H1 (cell line): ENCODE measurements at regions not wholly inside any gene's neighbourhood (a gene's known extent, or its start where the extent isn't known, plus 50 kb on each side); places are given as distances from the start of the nearest gene placed in this dataset.

ENCODE experiments used
- CTCF ChIA-PET: fragments of 300-600 bp; sonication (Branson Sonifier 250); formaldehyde crosslinking; loops from one replicate; lab custom pipeline; 2021; ENCODE audit not compliant: partially characterized antibody; lab: Charles Lee
- POLR2A ChIA-PET: fragments of 300-600 bp; sonication (Branson Sonifier 250); formaldehyde crosslinking; loops from one replicate; lab custom pipeline; 2021; ENCODE audit warnings: inconsistent platforms; ENCODE audit not compliant: partially characterized antibody; lab: Charles Lee
- DNase-seq, 2 experiments: peaks; one replicate each; pipeline versions ENCODE4 v3.0.0 to v3.0.0-alpha.2; 2010 to 2022; ENCODE audit warnings: low spot score in 2 of 2, low read depth in 1 of 2, mixed read lengths in 1 of 2
- FAIRE-seq: peaks from 2 replicates; lab custom pipeline; 2011; peaks lifted over from hg19 to GRCh38; lab: Jason Lieb, UNC
- H2AFZ ChIP-seq: 2 replicates; pipeline ENCODE4 v1.8.1; 2012; ENCODE audit warnings: low read length, inconsistent platforms
- H2AK5ac ChIP-seq: 2 replicates; pipeline ENCODE4 v1.6.1; 2013; ENCODE audit warnings: low read depth, low read length
- H2BK120ac ChIP-seq: replicated peaks from 2 replicates; pipeline ENCODE3; 2013; ENCODE audit warnings: low read depth, low read length, inconsistent platforms
- H2BK12ac ChIP-seq: 2 replicates; pipeline ENCODE4 v1.6.1; 2013; ENCODE audit warnings: low read depth, low read length
- H2BK15ac ChIP-seq: 2 replicates; pipeline ENCODE4 v1.6.1; 2013; ENCODE audit warnings: low read length
- H2BK20ac ChIP-seq: 2 replicates; pipeline ENCODE4 v1.6.1; 2013; ENCODE audit warnings: low read length
- H2BK5ac ChIP-seq: 2 replicates; pipeline ENCODE4 v1.6.1; 2013; ENCODE audit warnings: low read depth, low read length
- H3K14ac ChIP-seq: 2 replicates; pipeline ENCODE4 v1.6.1; 2013; ENCODE audit warnings: inconsistent platforms; ENCODE audit not compliant: insufficient read length
- H3K18ac ChIP-seq: 2 replicates; pipeline ENCODE4 v1.6.1; 2013; ENCODE audit warnings: low read length; ENCODE audit errors: extremely low read depth
- H3K23ac ChIP-seq: 2 replicates; pipeline ENCODE4 v1.6.1; 2013; ENCODE audit warnings: inconsistent platforms; ENCODE audit not compliant: insufficient read length
- H3K23me2 ChIP-seq: 2 replicates; pipeline ENCODE4 v1.6.1; 2013; ENCODE audit warnings: low read depth, low read length
- H3K27ac ChIP-seq: 2 replicates; pipeline ENCODE4 v1.6.1; 2011; ENCODE audit warnings: low read depth, low read length, inconsistent platforms
- H3K27me3 ChIP-seq, 4 experiments: replicated peaks in 1 of 4; 1 replicate in 1 of 4; 2 replicates in 3 of 4; pipeline versions ENCODE4 v1.6.1 to v1.8.1; 2011 to 2013; ENCODE audit warnings: low read length in 3 of 4, mild to moderate bottlenecking in 3 of 4, inconsistent platforms in 2 of 4, mixed read lengths in 2 of 4, moderate library complexity in 1 of 4; ENCODE audit not compliant: control insufficient read depth in 3 of 4, insufficient read depth in 3 of 4; ENCODE audit errors: extremely low read depth in 1 of 4
- H3K36me3 ChIP-seq, 4 experiments: 2 replicates each; pipeline versions ENCODE4 v1.6.1 to v1.8.1; 2011 to 2013; ENCODE audit warnings: mild to moderate bottlenecking in 4 of 4, low read length in 3 of 4, moderate library complexity in 2 of 4, control low read depth in 1 of 4, inconsistent platforms in 1 of 4; ENCODE audit not compliant: insufficient read depth in 4 of 4, control insufficient read depth in 2 of 4
- H3K4ac ChIP-seq: replicated peaks from 2 replicates; pipeline ENCODE3; 2013; ENCODE audit warnings: low read length, low read depth, mixed read lengths, inconsistent platforms; ENCODE audit not compliant: insufficient read length
- H3K4me1 ChIP-seq, 4 experiments: replicated peaks in 1 of 4; 1 replicate in 1 of 4; 2 replicates in 3 of 4; pipeline versions ENCODE4 v1.6.1 to v1.8.1; 2011 to 2013; ENCODE audit warnings: low read length in 3 of 4, inconsistent platforms in 2 of 4, mixed read lengths in 1 of 4; ENCODE audit not compliant: insufficient read depth in 4 of 4, control insufficient read depth in 3 of 4
- H3K4me2 ChIP-seq, 2 experiments: 2 replicates each; pipeline versions ENCODE4 v1.6.1 to v1.8.1; 2011 to 2013; ENCODE audit warnings: low read depth in 2 of 2, low read length in 2 of 2, control low read depth in 1 of 2, inconsistent platforms in 1 of 2, mild to moderate bottlenecking in 1 of 2; ENCODE audit not compliant: insufficient read depth in 1 of 2
- H3K4me3 ChIP-seq, 4 experiments: fragments of 200-600, 300-600 bp in 1 of 4; sonication (generic), shearing (Covaris generic), sonication (Bioruptor Twin) in 1 of 4; 2 replicates each; pipeline versions ENCODE4 v1.5.1 to v1.8.1; 2011 to 2016; ENCODE audit warnings: low read length in 4 of 4, low read depth in 3 of 4, control low read depth in 2 of 4, inconsistent platforms in 2 of 4, mild to moderate bottlenecking in 2 of 4, mixed read lengths in 1 of 4, moderate library complexity in 1 of 4; ENCODE audit not compliant: insufficient read depth in 2 of 4; ENCODE audit errors: extremely low read depth in 1 of 4
- H3K56ac ChIP-seq: replicated peaks from 2 replicates; pipeline ENCODE3; 2013; ENCODE audit warnings: low read depth, mild to moderate bottlenecking, mixed read lengths, low read length, inconsistent platforms; ENCODE audit not compliant: insufficient read length
- H3K79me1 ChIP-seq: 2 replicates; pipeline ENCODE4 v1.6.1; 2013; ENCODE audit warnings: low read depth, low read length, control low read depth
- H3K79me2 ChIP-seq, 2 experiments: 2 replicates each; pipeline versions ENCODE4 v1.6.1 to v1.8.1; 2012 to 2013; ENCODE audit warnings: low read length in 2 of 2, mild to moderate bottlenecking in 2 of 2, inconsistent platforms in 1 of 2; ENCODE audit not compliant: insufficient read depth in 2 of 2, control insufficient read depth in 1 of 2
- H3K9ac ChIP-seq, 4 experiments: replicated peaks in 1 of 4; 1 replicate in 1 of 4; 2 replicates in 3 of 4; pipeline versions ENCODE4 v1.6.1 to v1.8.1; 2011 to 2013; ENCODE audit warnings: low read depth in 3 of 4, low read length in 3 of 4, control low read depth in 2 of 4, mild to moderate bottlenecking in 2 of 4, moderate library complexity in 2 of 4, inconsistent platforms in 1 of 4; ENCODE audit errors: extremely low read depth in 1 of 4
- H3K9me3 ChIP-seq, 2 experiments: 2 replicates each; pipeline versions ENCODE4 v1.6.1 to v1.8.1; 2012 to 2013; ENCODE audit warnings: mild to moderate bottlenecking in 2 of 2, moderate library complexity in 2 of 2, control low read depth in 1 of 2, inconsistent platforms in 1 of 2, low read depth in 1 of 2, low read length in 1 of 2, mixed read lengths in 1 of 2; ENCODE audit not compliant: insufficient read depth in 2 of 2
- H4K20me1 ChIP-seq, 2 experiments: replicated peaks in 1 of 2; 2 replicates each; pipeline versions ENCODE3 to v1.8.1; 2011 to 2013; ENCODE audit warnings: inconsistent platforms in 2 of 2, low read length in 2 of 2, mild to moderate bottlenecking in 1 of 2; ENCODE audit not compliant: insufficient read depth in 2 of 2, control insufficient read depth in 1 of 2
- H4K5ac ChIP-seq: 2 replicates; pipeline ENCODE4 v1.6.1; 2013; ENCODE audit warnings: low read length, low read depth, mixed read lengths, inconsistent platforms; ENCODE audit not compliant: insufficient read length
- H4K8ac ChIP-seq: 2 replicates; pipeline ENCODE4 v1.8.0; 2013; ENCODE audit warnings: mild to moderate bottlenecking, moderate library complexity, low read length, inconsistent platforms; ENCODE audit not compliant: insufficient read depth; ENCODE audit errors: extremely low read depth
- H4K91ac ChIP-seq: replicated peaks from 2 replicates; pipeline ENCODE3; 2013; ENCODE audit warnings: low read length, mixed read lengths, inconsistent platforms; ENCODE audit not compliant: insufficient read length
- ATF3 ChIP-seq: IDR thresholded peaks from 2 replicates; pipeline ENCODE4 v1.6.1; 2011; ENCODE audit warnings: low read depth, mild to moderate bottlenecking, low read length; ENCODE audit not compliant: insufficient read depth
- CHD2 ChIP-seq: IDR thresholded peaks from 2 replicates; pipeline ENCODE4 v1.6.1; 2012; ENCODE audit warnings: low read length, improper control_type of control experiment
- CTBP2 ChIP-seq: IDR thresholded peaks from 2 replicates; pipeline ENCODE4 v1.7.0; 2011; ENCODE audit warnings: borderline replicate concordance, mild to moderate bottlenecking, moderate library complexity, mixed read lengths, low read length; ENCODE audit not compliant: insufficient read depth, insufficient read length
- EZH2 ChIP-seq: fragments of 200-600 bp; sonication (generic); IDR thresholded peaks from 2 replicates; pipeline ENCODE4 v1.7.1; 2012; ENCODE audit warnings: low read depth, mild to moderate bottlenecking, moderate library complexity, low read length, inconsistent platforms; ENCODE audit not compliant: severe bottlenecking
- JUND ChIP-seq: IDR thresholded peaks from 2 replicates; pipeline ENCODE4 v1.6.1; 2011; ENCODE audit warnings: mild to moderate bottlenecking, improper control_type of control experiment, low read length
- RFX5 ChIP-seq: IDR thresholded peaks from 2 replicates; pipeline ENCODE4 v1.6.1; 2011; ENCODE audit warnings: low read depth, low read length, improper control_type of control experiment, borderline replicate concordance
- SAP30 ChIP-seq: fragments of 300-600 bp; sonication (generic); IDR thresholded peaks from 2 replicates; pipeline ENCODE4 v1.7.1; 2012; ENCODE audit warnings: low read length, moderate library complexity, mild to moderate bottlenecking, inconsistent platforms; ENCODE audit not compliant: insufficient read depth, insufficient replicate concordance
- SP1 ChIP-seq: IDR thresholded peaks from 2 replicates; pipeline ENCODE4 v1.6.1; 2011; ENCODE audit warnings: low read depth, low read length
- SP4 ChIP-seq: IDR thresholded peaks from 2 replicates; pipeline ENCODE4 v1.6.1; 2012; ENCODE audit warnings: low read length, inconsistent platforms
- SRF ChIP-seq: IDR thresholded peaks from 2 replicates; pipeline ENCODE4 v1.6.1; 2011; ENCODE audit warnings: mild to moderate bottlenecking, low read depth, low read length, moderate library complexity
- TAF1 ChIP-seq: IDR thresholded peaks from 2 replicates; pipeline ENCODE4 v1.6.1; 2011; ENCODE audit warnings: mild to moderate bottlenecking, low read depth, low read length
- TBP ChIP-seq: IDR thresholded peaks from 2 replicates; pipeline ENCODE4 v1.6.1; 2011; ENCODE audit warnings: low read depth, low read length, improper control_type of control experiment

- Histone ChIP-seq H3K23ac (no peak overlapping the region), H3K4me1 (no peaks in the 10 kb centered on the region), H3K9me3 (peaks cover 0 to 3% of the 10 kb centered on the region in 2 experiments; a peak in 1 of 4 replicates)
- TF ChIP-seq CTBP2 = no peak
- no peak for TF ChIP-seq TBP
- TF ChIP-seq SAP30 = no peak
- no peak for TF ChIP-seq CHD2
- no peak for TF ChIP-seq SP1
- no peak for TF ChIP-seq ATF3
- no peak for TF ChIP-seq SRF
- TF ChIP-seq EZH2 = no peak
- TF ChIP-seq TAF1 = no peak
- TF ChIP-seq RFX5 = no peak
- no peak for TF ChIP-seq JUND
- no peak for TF ChIP-seq SP4
- TF ChIP-seq, all 59 proteins: peak for 0
- Histone ChIP-seq H2AK5ac (no peak overlapping the region), H3K79me2 (no peaks in the 10 kb centered on the region), H3K9ac (no peak overlapping the region), H2BK5ac (no peak overlapping the region), H2AFZ (no peak overlapping the region), H3K79me1 (no peaks in the 10 kb centered on the region), H4K8ac (no peak overlapping the region), H3K14ac (no peak overlapping the region), H3K36me3 (no peaks in the 10 kb centered on the region), H3K4me3 (no peak overlapping the region), H2BK20ac (no peak overlapping the region), H3K18ac (no peak overlapping the region), H4K91ac (no peak overlapping the region), H3K27me3 (no peaks in the 10 kb centered on the region), H2BK12ac (no peak overlapping the region), H3K27ac (no peak overlapping the region), H2BK15ac (no peak overlapping the region), H2BK120ac (no peak overlapping the region), H4K5ac (no peak overlapping the region), H3K4me2 (no peak overlapping the region), H3K23me2 (no peaks in the 10 kb centered on the region), H4K20me1 (no peaks in the 10 kb centered on the region), H3K4ac (no peak overlapping the region), H3K56ac (no peak overlapping the region)
- CTCF ChIA-PET = interaction anchor here (1.2 kb wide), 1 partner anchor 106 kb away, joined by 3 read pairs; no protein-coding TSS in a partner anchor
- POLR2A ChIA-PET = no interaction called here
- DNase-seq (no peak), FAIRE-seq (no peak)
Measured at GRCh38 chr12:76264611-76265012, 83.6 kb downstream of the BBS10 start.
